ENCODE measurements at regions not wholly inside any gene's neighbourhood (a gene's known extent, or its start where the extent isn't known, plus 50 kb on each side); places are given as distances from the start of the nearest gene placed in this dataset.

DNA sequence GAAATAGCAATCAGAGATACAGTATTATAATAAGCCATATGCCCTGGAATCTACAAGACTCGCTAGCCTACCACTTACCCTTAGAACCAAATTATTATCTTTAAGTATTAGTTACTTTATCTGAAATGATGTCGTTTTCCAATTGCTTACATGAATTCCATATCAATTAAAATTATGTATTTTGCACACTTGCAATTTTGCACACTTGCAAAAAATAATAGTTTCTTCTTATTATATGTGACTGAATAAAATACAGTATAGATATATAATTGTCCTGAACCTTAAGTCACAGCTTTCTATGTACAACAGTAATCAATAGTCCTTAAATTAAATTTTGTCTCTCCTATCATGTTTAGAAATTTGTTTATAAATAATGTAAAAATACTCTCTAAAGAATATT is 2095.1 kb downstream of the NCAM2 start:
- DNase-seq (ENCODE audit: low read depth, low spot score) (no peak), ATAC-seq (no peak)
- Histone ChIP-seq H3K4me3 (replicated peaks in 1 of 2; ENCODE audit: low read depth in 1 of 2, low read length in 2 of 2) (no peak overlapping the region), H2AFZ (ENCODE audit: low read depth, low read length, poor library complexity, severe bottlenecking) (no peak overlapping the region), H3K4me1 (ENCODE audit: control insufficient read depth in 1 of 2, insufficient read depth in 2 of 2, low read length in 2 of 2) (no peaks in the 10 kb centered on the region), H3K27ac (ENCODE audit: low read depth, low read length) (no peak overlapping the region), H3K9ac (ENCODE audit: low read length) (no peak overlapping the region), H3K27me3 (ENCODE audit: insufficient read depth, low read length) (no peaks in the 10 kb centered on the region), H3K9me2 (ENCODE audit: insufficient read depth) (no peaks in the 10 kb centered on the region), H3K9me3 (ENCODE audit: control insufficient read depth in 1 of 2, insufficient read depth in 1 of 2, low read depth in 1 of 2, low read length in 2 of 2) (peaks cover 11 to 20% of the 10 kb centered on the region in 2 experiments; a peak in 3 of 4 replicates), H3K4me2 (ENCODE audit: low read length) (no peak overlapping the region), H3K79me2 (ENCODE audit: insufficient read depth, low read length) (no peaks in the 10 kb centered on the region), H3K36me3 (ENCODE audit: control insufficient read depth in 1 of 2, insufficient read depth in 2 of 2, low read length in 2 of 2) (no peaks in the 10 kb centered on the region), H4K20me1 (ENCODE audit: insufficient read depth) (no peaks in the 10 kb centered on the region)
- intact Hi-C loops (cut with micrococcal nuclease) = no loop called here
- ChIA-PET POLR2A (no interaction called here), CTCF (no interaction called here), RAD21 (ENCODE audit: low non-redundant PET in 1 of 2, low total read pairs in 2 of 2, uncharacterized antibody in 2 of 2, unreplicated experiment in 2 of 2) (no interaction called here)
- BruUV-seq (replicated peaks) = no TSS peak
- TF ChIP-seq SIN3A (IDR thresholded peaks at IDR 0.05; ENCODE audit: low read depth) (no peak), EGR1 (IDR thresholded peaks at IDR 0.05; ENCODE audit: low read depth) (no peak), ZNF274 (IDR thresholded peaks at IDR 0.05; ENCODE audit: low read depth, low read length) (no peak), ELF1 (IDR thresholded peaks at IDR 0.05; ENCODE audit: borderline replicate concordance, low read depth) (no peak), REST (IDR thresholded peaks at IDR 0.05; ENCODE audit: low read depth) (no peak), FOSL1 (IDR thresholded peaks at IDR 0.05; ENCODE audit: low read depth) (no peak), CTCF (IDR thresholded peaks at IDR 0.05 in 2 of 3, conservative IDR thresholded peaks at IDR 0.05 in 1 of 3; ENCODE audit: borderline replicate concordance in 1 of 3, insufficient read depth in 1 of 3, low read depth in 2 of 3, low read length in 2 of 3) (no peak), SP1 (IDR thresholded peaks at IDR 0.05; ENCODE audit: low read depth) (no peak), ZBTB33 (IDR thresholded peaks at IDR 0.05; ENCODE audit: extremely low read depth, insufficient replicate concordance, low read length) (no peak), JUND (IDR thresholded peaks at IDR 0.05) (no peak), RAD21 (IDR thresholded peaks at IDR 0.05; ENCODE audit: low read depth) (no peak), EZH2 (IDR thresholded peaks at IDR 0.05) (no peak), SRF (IDR thresholded peaks at IDR 0.05; ENCODE audit: low read depth) (no peak), POLR2A (IDR thresholded peaks at IDR 0.05; ENCODE audit: borderline replicate concordance, extremely low read depth, insufficient read depth, insufficient read length) (no peak), CEBPB (IDR thresholded peaks at IDR 0.05; ENCODE audit: low read depth) (no peak), TCF7L2 (IDR thresholded peaks at IDR 0.05; ENCODE audit: borderline replicate concordance, extremely low read depth, insufficient read depth, insufficient read length) (no peak), YY1 (IDR thresholded peaks at IDR 0.05; ENCODE audit: extremely low read depth, insufficient replicate concordance, low read depth, low read length) (no peak), CBX3 (IDR thresholded peaks at IDR 0.05; ENCODE audit: low read depth) (no peak), POLR2AphosphoS5 (IDR thresholded peaks at IDR 0.05; ENCODE audit: low read depth, low read length) (no peak), ZFX (IDR thresholded peaks at IDR 0.05) (no peak)

Data from HCT116 (cell line).